ENCODE measurements at regions not wholly inside any gene's neighbourhood (a gene's known extent, or its start where the extent isn't known, plus 50 kb on each side); places are given as distances from the start of the nearest gene placed in this dataset.

- DNase-seq (ENCODE audit: low spot score), result no peak
- intact Hi-C loops (cut with DNase I), result no loop called here
Measured at GRCh38 chr7:8373851-8374250, 59.6 kb upstream of the NXPH1 start.

- DNase-seq (ENCODE audit: low spot score), result no peak
- intact Hi-C loops (cut with DNase I), result no loop called here
Measured at GRCh38 chr7:8378349-8379019, 54.9 kb upstream of the NXPH1 start.

- intact Hi-C loops (cut with DNase I), result no loop called here
- DNase-seq (ENCODE audit: low spot score), result no peak
Measured at GRCh38 chr7:8379264-8379663, 54.1 kb upstream of the NXPH1 start.

GRCh38 chr7:8380130-8380529, 53.3 kb upstream of the NXPH1 start:
- intact Hi-C loops (cut with DNase I), result no loop called here
- no peak for DNase-seq (ENCODE audit: low spot score)

- intact Hi-C loops (cut with DNase I), result no loop called here
- no peak for DNase-seq (ENCODE audit: low spot score)
Measured at GRCh38 chr7:8382004-8382730, 51.2 kb upstream of the NXPH1 start.
